IPS-18c (cell line): ENCODE measurements at regions not wholly inside any gene's neighbourhood (a gene's known extent, or its start where the extent isn't known, plus 50 kb on each side); places are given as distances from the start of the nearest gene placed in this dataset.
"Not testable (repeated sequence)": the region's sequence is repeated elsewhere in the genome, so short reads cannot be mapped to it uniquely, and the experiment has no call there.

ENCODE experiments used
- H3K4me3 ChIP-seq: 2 replicates; pipeline ENCODE4 v1.7.0; 2013; ENCODE audit warnings: low read depth, mild to moderate bottlenecking, low read length, moderate library complexity; ENCODE audit not compliant: insufficient read depth
- H3K9me3 ChIP-seq: one replicate; pipeline ENCODE4 v1.6.1; 2013; ENCODE audit warnings: mild to moderate bottlenecking, low read length, moderate library complexity; ENCODE audit not compliant: control insufficient read depth, insufficient read depth

DNA sequence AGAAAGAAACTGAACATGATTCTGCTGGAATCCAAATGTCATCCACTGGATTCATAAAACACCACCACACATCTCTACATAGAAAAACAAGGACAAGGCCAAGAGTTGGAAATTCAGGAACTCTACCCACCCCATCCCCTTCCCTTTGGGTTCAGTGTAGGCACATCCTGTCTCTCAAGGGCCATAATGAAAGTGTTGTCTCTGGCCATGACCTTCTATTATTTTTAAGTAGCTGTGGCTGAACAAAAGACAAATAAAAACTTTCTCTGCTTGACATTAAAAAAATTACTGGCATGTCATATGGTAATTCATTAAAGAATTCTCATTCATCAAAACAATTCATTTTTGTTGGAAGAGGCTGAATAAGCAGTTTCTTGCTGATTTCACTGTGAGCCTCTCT is 54.9 kb upstream of the ZBTB18 start:
- H3K4me3 ChIP-seq, result no peak overlapping the region
- no peaks in the 10 kb centered on the region for H3K9me3 ChIP-seq

DNA sequence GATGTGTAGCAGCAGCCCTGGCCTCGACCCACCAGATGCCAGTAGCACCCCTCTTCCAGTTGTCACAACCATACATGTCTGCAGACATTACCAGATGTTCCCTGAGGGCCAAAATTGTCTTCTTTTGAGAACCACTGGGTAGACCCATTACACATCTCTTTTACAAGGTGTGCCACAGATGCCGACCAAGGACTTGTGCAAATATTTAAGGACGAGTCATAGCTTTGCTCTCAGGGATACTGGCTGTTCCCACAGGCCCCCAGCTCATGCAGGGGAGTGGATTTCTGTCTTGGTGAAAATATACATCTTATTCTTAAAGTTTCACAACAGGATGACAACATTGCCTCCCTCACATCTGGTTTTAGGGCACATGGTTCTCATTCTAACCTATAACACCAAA is 59.4 kb upstream of the ZBTB18 start:
- no peak overlapping the region for H3K4me3 ChIP-seq
- H3K9me3 ChIP-seq, result no peaks in the 10 kb centered on the region

DNA sequence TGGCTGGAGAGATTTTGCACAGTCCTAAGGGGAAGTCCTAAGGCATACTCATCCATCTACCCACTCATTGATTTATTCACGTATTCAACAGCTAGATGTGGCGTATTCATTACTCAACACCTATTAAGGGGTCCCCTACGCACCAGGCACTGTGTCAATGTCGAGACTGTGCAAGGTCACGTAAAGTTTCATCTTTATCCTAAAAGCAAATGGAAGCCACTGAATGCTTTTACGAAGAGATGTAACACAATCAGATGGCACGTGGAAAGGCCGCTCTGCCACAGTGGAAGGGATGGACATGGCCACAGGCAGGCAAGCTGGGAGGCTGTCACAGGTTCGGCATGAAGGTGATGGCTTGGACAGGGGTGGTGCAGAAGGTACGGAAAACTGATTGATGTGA is 66.3 kb upstream of the ZBTB18 start:
- H3K4me3 ChIP-seq, result no peak overlapping the region
- no peaks in the 10 kb centered on the region for H3K9me3 ChIP-seq

GRCh38 chr1:243982447-243983018 is 68.5 kb upstream of the ZBTB18 start:
- Histone ChIP-seq H3K4me3 (no peak overlapping the region), H3K9me3 (no peaks in the 10 kb centered on the region)

DNA sequence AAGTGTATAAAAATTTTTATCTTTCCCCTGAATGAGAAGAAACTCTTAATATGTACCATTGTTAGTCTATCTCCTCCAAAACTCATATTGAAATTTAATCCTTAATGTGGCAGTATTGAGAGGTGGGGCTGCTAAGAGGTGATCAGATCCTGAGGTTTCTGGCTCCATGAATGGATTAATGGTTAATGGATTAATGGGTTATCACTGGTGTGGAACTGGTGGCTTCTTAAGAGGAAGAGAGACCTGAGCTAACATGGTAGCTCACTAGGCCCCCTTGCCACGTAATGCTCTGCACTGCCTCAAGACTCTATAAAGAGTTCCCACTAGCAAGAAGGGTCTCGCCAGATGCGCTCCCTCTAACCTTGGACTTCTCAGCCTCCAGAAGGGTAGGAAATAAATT is 70.6 kb upstream of the ZBTB18 start:
- Histone ChIP-seq H3K9me3 (no peaks in the 10 kb centered on the region), H3K4me3 (no peak overlapping the region)

- Histone ChIP-seq H3K4me3 (no peak overlapping the region), H3K9me3 (no peaks in the 10 kb centered on the region)
These were observed 71.0 kb upstream of the ZBTB18 start for GRCh38 chr1:243980071-243980470.

DNA sequence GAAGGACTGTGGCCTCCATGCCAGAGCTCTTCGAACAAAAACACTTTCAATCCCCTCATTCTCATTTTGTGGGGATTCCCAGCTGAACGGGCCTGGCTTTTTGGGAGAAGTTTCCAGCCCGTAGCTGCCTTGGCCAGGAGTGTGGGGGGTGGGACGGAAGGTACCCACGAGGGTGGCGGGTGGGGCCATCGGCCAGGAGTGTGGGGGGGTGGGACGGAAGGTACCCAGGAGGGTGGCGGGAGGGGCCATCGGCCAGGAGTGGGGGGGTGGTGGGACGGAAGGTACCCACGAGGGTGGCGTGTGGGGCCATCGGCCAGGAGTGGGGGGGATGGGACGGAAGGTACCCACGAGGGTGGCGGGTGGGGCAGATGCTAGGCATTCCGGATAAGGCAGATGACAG is 71.7 kb upstream of the ZBTB18 start:
- H3K4me3 ChIP-seq, result no peak overlapping the region

GRCh38 chr1:243977094-243977493 is 74.0 kb upstream of the ZBTB18 start:
- no peak overlapping the region for H3K4me3 ChIP-seq
- no peaks in the 10 kb centered on the region for H3K9me3 ChIP-seq

More for the DNA sequence above, 71.7 kb upstream of the ZBTB18 start:
- no peaks in the 10 kb centered on the region for H3K9me3 ChIP-seq

DNA sequence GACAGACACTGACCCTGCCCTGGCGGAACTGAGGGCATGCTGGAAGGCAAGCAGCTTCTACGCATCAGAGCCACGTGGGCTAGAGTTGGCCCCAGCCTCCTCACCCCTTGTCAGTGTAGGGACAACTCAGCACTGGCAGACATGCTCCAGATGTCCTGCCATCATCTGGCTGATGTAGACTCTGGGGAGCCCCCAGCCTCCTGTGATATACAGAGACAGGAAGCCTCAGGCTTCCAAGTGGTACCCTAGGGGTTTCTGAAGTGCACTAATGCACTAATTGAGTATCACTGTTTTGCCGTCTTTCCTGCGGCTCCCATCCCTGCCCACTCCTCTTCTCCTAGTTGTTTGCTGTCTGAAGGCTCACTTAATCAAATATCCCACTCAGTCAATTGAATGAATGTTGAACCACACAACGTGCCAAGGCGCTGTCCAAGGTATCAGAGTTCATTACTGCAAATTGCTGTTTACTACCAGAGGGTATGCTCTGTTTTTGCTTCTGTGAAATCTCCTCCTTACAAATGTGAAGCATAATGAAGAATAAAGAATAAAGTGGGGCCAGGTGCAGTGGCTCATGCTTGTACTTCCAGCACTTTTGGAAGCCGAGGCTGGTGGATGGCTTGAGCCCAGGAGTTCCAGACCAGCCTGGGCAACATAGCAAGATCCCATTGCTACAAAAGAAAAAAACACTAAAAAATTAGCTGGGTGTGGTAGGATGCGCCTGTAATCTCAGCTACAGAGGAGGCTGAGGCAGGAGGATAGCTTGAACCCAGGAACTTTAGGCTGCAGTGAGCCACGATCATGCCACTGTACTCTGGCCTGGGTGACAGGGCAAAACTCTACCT is 76.4 kb upstream of the ZBTB18 start:
- Histone ChIP-seq H3K9me3 (no peaks in the 10 kb centered on the region), H3K4me3 (no peak overlapping the region)

DNA sequence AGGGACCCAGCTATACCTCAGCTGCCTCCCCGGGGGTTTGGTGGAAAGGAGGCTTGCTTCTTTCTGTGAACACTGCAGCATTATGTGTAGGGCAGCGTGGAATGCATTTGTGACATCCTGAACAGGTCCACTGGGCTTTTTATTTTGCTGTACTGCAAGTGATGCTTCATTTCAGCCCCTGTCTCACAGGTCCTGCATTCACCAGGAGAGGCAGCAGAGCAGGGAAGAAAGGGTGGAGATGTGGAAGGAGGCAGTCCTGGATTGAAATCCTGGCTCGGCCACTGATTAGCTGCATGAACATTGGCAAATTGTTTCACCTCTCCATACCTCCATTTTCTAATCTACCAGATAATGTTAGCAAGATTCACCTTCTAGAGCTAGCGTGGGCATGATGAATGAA is 77.9 kb upstream of the ZBTB18 start:
- H3K4me3 ChIP-seq, result no peak overlapping the region
- no peaks in the 10 kb centered on the region for H3K9me3 ChIP-seq

DNA sequence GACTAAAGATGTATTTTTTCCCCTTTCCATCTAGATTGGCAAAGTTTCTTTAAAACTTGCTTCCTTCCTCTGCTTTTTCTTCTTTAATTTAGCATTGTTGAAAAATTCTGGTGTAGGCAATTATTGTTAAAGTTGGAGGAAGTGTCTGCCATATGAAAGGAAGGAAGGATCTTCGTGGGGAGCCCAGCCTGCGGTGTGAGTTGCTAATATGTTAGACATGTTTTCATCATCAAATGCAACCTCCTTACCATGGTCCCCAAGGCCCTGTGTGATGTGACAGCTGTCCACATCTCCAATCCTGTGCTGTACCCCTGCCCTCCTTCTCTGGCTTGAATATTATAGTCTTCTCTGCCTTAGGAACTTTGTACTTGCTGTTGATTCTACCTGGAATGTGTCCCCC is 81.0 kb upstream of the ZBTB18 start:
- Histone ChIP-seq H3K4me3 (no peak overlapping the region), H3K9me3 (no peaks in the 10 kb centered on the region)

DNA sequence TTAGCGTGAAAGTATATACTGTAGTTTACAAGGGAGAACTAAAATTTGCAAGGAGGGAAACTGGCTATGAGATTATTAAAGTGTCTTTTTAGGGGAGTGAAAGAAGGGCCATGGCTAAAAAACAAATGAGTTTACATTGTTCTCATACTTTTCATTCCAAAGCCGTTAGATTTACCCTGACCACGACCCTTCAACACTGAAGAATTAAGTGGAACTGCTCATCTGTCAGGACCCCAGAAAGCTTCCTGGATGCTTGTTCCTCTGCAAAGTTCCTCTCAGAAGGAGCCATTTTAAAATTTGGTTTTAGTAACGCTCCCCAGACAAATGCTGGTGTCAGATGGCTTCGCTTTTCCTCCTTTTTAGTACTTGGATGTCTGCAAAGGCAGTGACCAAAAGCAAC is 82.7 kb upstream of the ZBTB18 start:
- Histone ChIP-seq H3K4me3 (no peak overlapping the region), H3K9me3 (no peaks in the 10 kb centered on the region)

DNA sequence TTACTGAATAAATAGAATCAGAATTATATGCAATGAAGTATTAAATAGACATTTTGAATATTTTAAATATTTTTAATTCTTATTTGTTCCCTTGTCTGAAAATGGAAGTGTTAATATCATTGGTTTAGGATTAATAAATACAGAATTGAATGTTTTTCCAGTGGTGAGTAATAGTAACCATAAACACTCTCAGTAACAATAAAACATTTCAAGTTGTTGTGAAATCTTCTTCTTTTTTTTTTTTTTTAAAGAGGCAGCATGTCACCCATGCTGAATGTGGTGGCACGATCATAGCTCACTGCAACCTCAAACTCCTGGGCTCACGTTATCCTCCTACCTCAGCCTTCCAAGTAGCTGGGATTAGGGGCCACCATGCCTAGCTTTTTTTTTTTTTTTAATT is 86.2 kb upstream of the ZBTB18 start:
- Histone ChIP-seq H3K4me3 (no peak overlapping the region), H3K9me3 (no peaks in the 10 kb centered on the region)

DNA sequence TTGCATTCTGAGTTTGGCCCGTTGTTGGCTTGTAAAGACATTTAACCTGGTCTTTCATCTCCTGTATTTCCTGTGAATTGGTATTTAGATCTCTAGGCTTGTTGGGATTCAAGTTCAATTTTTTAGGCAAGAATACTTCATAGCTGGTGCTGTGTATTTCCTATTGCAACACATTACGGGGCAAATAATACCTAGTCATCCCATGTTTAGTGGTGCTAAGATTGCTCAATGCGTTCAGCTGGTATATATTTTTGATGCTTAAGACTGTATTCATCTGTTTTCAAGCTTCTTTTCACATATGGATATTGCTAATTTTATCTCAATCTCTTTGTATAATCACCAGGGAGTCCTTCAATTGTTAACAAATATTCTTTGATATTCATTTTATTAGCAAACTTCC is 87.5 kb upstream of the ZBTB18 start:
- no peaks in the 10 kb centered on the region for H3K9me3 ChIP-seq
- H3K4me3 ChIP-seq, result no peak overlapping the region

DNA sequence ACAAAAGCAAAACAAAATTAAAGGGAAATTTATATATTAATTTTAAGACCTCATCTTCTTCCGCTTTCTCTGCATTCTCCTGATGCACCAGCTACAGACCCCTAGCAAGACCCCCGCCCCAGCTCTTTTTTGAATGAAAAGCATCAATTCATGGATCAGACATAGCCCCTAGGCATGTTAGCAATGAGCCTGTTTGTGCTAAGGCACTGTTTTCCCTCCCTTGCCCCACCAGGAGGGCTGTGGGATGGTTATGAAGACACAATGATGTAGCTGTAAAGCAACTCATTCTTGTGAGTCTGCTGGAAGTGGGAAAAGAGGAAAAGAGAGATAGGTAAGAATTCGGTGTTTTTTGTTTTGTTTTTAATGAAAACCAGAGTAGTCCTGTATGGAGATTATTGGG is 88.5 kb upstream of the ZBTB18 start:
- Histone ChIP-seq H3K4me3 (no peak overlapping the region), H3K9me3 (no peaks in the 10 kb centered on the region)

DNA sequence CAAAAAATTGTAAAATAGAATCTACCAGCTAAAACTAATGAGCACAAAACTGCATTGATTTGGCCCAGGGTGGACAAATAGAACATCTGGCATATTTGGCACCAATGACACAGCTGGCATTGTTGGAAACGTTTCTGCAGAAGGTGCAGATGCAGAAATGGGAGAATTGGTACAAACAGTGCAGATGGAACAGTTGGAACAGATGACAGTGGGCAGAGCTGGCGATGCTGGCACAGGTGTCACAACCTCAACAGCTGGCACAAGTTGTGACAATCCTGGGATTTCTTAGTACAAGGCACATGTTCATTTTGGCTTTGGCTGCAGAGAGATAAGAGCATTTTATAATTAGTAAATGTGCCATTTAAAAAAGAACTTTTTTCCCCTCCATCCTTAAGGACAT is 91.1 kb upstream of the ZBTB18 start:
- no peak overlapping the region for H3K4me3 ChIP-seq
- no peaks in the 10 kb centered on the region for H3K9me3 ChIP-seq

- H3K9me3 ChIP-seq, result no peaks in the 10 kb centered on the region
- no peak overlapping the region for H3K4me3 ChIP-seq
These were observed 93.9 kb upstream of the ZBTB18 start for GRCh38 chr1:243957141-243957540.

- no peaks in the 10 kb centered on the region for H3K9me3 ChIP-seq
- no peak overlapping the region for H3K4me3 ChIP-seq
These were observed 94.6 kb upstream of the ZBTB18 start for GRCh38 chr1:243956450-243956849.

GRCh38 chr1:243951207-243951606 is 99.9 kb upstream of the ZBTB18 start:
- H3K4me3 ChIP-seq, result not testable (repeated sequence)

More at GRCh38 chr1:243951207-243951606, 99.9 kb upstream of the ZBTB18 start:
- H3K9me3 ChIP-seq, result not testable (repeated sequence)
